Suprapubic skin (tissue), 4 donors: ENCODE measurements at regions not wholly inside any gene's neighbourhood (a gene's known extent, or its start where the extent isn't known, plus 50 kb on each side); places are given as distances from the start of the nearest gene placed in this dataset.

Source experiments
- DNase-seq, 2 donors: peaks; one replicate each; pipeline ENCODE4 v3.0.0-alpha.2; 2019; ENCODE audit warnings: low spot score in 2 of 2
- H3K27ac ChIP-seq: fragments of 200-600 bp; sonication (generic); one replicate; pipeline ENCODE4 v1.5.1; 2019
- H3K27me3 ChIP-seq: fragments of 200-600 bp; sonication (generic); one replicate; pipeline ENCODE4 v1.5.1; 2019
- H3K36me3 ChIP-seq: fragments of 200-600 bp; sonication (generic); one replicate; pipeline ENCODE4 v1.5.1; 2019
- H3K4me1 ChIP-seq: fragments of 200-600 bp; sonication (generic); one replicate; pipeline ENCODE4 v1.5.1; 2019
- H3K4me3 ChIP-seq: fragments of 200-600 bp; sonication (generic); one replicate; pipeline ENCODE4 v1.5.1; 2019; ENCODE audit warnings: mild to moderate bottlenecking
- H3K9me3 ChIP-seq: fragments of 200-600 bp; sonication (generic); one replicate; pipeline ENCODE4 v1.5.1; 2019
- EP300 ChIP-seq: sonication (generic); formaldehyde crosslinking; IDR thresholded peaks from one replicate; pipeline ENCODE4 v1.6.1; 2017; ENCODE audit warnings: antibody characterized with exemption
- POLR2A ChIP-seq, 2 donors: fragments of 450-650 bp; IDR thresholded peaks; one replicate each; pipeline ENCODE4 v1.6.1; 2017; ENCODE audit warnings: antibody characterized with exemption in 2 of 2, mild to moderate bottlenecking in 2 of 2, moderate library complexity in 2 of 2
- POLR2AphosphoS5 ChIP-seq, 3 donors: sonication (generic); formaldehyde crosslinking; IDR thresholded peaks; one replicate each; pipeline ENCODE4 v1.6.1; 2017; ENCODE audit warnings: antibody characterized with exemption in 3 of 3
- WGBS: methylation state at CpG from one replicate; pipeline ENCODE4 v1.1.5; 2018; 5-methylcytosine and 5-hydroxymethylcytosine counted together
- TF ChIP-seq, protein P1 (sequence below), 2 donors: fragments of 200-600 bp in 1 of 2; fragments of 450-650 bp in 1 of 2; sonication (generic) in 1 of 2; IDR thresholded peaks; one replicate each; pipeline ENCODE4 v1.5.1; 2016 to 2019; ENCODE audit warnings: antibody characterized with exemption in 2 of 2, mild to moderate bottlenecking in 1 of 2, moderate library complexity in 1 of 2

DNA sequence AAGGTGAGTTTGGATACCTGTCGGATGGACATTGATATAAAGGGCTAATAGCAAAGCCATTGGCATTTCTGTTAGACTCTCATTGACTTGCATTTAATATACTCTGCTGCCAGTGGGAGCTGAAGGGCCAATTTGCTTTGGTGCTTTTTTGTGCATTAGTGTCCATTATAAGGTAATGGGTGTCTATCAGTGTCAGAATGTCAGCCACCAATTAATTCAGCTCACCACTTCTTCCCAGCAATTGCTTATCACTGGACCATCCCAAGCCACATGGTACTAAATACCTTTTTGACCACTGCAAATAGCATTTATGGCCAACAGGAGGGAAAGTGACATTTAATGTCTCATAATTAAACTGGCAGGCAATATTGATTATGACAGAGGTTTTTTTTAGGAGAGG is 317.8 kb downstream of the TEX29 start:
- Histone ChIP-seq H3K4me1 (no peaks in the 10 kb centered on the region), H3K9me3 (no peaks in the 10 kb centered on the region), H3K4me3 (no peak overlapping the region), H3K36me3 (no peaks in the 10 kb centered on the region), H3K27me3 (peaks cover 17% of the 10 kb centered on the region), H3K27ac (no peak overlapping the region)
- DNase-seq, result no peak
- TF ChIP-seq EP300 (no peak), POLR2AphosphoS5 (IDR thresholded peaks at IDR 0.05) (no peak), POLR2A (IDR thresholded peaks at IDR 0.05) (no peak)
- TF ChIP-seq, protein P1, sequence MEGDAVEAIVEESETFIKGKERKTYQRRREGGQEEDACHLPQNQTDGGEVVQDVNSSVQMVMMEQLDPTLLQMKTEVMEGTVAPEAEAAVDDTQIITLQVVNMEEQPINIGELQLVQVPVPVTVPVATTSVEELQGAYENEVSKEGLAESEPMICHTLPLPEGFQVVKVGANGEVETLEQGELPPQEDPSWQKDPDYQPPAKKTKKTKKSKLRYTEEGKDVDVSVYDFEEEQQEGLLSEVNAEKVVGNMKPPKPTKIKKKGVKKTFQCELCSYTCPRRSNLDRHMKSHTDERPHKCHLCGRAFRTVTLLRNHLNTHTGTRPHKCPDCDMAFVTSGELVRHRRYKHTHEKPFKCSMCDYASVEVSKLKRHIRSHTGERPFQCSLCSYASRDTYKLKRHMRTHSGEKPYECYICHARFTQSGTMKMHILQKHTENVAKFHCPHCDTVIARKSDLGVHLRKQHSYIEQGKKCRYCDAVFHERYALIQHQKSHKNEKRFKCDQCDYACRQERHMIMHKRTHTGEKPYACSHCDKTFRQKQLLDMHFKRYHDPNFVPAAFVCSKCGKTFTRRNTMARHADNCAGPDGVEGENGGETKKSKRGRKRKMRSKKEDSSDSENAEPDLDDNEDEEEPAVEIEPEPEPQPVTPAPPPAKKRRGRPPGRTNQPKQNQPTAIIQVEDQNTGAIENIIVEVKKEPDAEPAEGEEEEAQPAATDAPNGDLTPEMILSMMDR (IDR thresholded peaks at IDR 0.05), result no peak
- 90% methylated on average over 1 of the region's 1 CpG for WGBS

DNA sequence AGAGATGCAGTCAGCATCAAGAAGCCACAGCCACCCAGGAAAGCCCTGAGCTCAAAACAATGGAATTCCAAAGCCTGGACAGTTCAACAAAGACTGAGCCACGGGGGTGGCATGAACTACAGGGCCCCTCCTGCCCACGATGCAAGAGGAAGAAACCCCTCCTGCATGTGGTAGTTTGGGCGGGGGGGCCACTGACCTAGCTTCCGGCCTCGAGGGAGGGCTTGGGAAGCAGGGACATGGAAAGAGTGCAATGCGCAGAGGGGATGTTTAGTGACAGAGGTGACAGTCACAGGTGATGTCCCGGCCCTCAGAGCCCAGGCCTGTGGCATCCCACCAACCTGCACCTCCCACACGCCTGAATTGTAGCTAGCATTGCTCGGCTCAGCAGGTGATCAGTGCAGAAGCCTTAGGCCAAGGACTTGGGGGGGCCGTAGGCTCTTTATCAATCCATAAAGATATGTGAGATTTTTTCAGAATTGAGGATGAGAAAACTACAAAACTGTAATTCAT is 318.8 kb downstream of the TEX29 start:
- H3K27me3 ChIP-seq, result peaks cover 17% of the 10 kb centered on the region
- no peak for DNase-seq
- no peaks in the 10 kb centered on the region for H3K36me3 ChIP-seq
- H3K4me3 ChIP-seq, result no peak overlapping the region
- WGBS, result 76% methylated on average over 10 of the region's 10 CpGs
- no peak overlapping the region for H3K27ac ChIP-seq
- TF ChIP-seq EP300 (no peak), POLR2AphosphoS5 (IDR thresholded peaks at IDR 0.05) (no peak), POLR2A (IDR thresholded peaks at IDR 0.05) (no peak)
- TF ChIP-seq, protein P1 (IDR thresholded peaks at IDR 0.05), result no peak
- no peaks in the 10 kb centered on the region for H3K4me1 ChIP-seq
- H3K9me3 ChIP-seq, result no peaks in the 10 kb centered on the region

DNA sequence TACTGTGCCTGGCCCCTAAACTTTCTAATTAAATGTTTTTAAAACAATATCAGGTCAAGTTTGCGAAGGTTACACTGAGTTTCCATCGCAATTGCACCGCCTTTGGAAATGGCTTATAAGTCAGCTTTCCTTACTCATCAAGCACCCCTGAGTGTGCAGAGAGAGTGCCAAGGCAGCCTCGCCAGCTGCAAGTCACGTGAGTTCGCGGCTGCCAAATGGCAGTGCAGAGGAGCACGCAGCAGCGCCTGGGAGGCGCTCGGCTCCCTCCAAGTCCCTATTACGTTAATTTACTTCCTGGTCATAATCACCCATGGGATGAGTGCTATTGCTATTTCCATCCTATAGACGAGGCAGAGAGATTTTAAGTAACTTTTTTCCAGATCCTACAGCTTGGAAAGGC is 319.6 kb downstream of the TEX29 start:
- no peaks in the 10 kb centered on the region for H3K9me3 ChIP-seq
- H3K4me3 ChIP-seq, result no peak overlapping the region
- H3K36me3 ChIP-seq, result no peaks in the 10 kb centered on the region
- 72% methylated on average over 13 of the region's 13 CpGs for whole genome bisulfite sequencing
- H3K27ac ChIP-seq, result no peak overlapping the region
- peaks cover 17% of the 10 kb centered on the region for H3K27me3 ChIP-seq
- no peak for TF ChIP-seq POLR2A (IDR thresholded peaks at IDR 0.05)
- TF ChIP-seq POLR2AphosphoS5 (IDR thresholded peaks at IDR 0.05), result no peak
- TF ChIP-seq, protein P1 (IDR thresholded peaks at IDR 0.05), result no peak
- TF ChIP-seq EP300, result no peak
- no peak for DNase-seq
- no peaks in the 10 kb centered on the region for H3K4me1 ChIP-seq

DNA sequence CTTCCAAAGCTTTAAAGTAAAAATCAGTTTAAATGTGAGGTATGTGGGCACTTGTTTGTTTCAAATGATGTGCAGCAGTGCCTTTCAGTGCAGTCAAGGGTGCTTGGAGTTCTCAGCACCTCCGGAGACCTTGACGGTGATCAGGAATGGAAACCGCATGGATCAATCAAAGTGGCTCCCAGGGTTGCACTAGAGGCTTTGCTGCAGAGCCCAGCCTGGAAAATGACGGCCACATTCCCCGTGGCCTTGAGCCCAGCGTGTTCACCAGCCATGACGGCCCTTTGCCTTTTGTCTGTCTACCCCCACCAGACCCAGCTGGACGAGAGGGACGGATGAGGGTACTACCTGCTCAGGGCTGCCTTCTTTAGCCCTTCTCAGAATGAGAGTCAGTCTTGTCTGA is 320.0 kb downstream of the TEX29 start:
- TF ChIP-seq, protein P1 (IDR thresholded peaks at IDR 0.05), result no peak
- no peaks in the 10 kb centered on the region for H3K36me3 ChIP-seq
- H3K4me1 ChIP-seq, result no peaks in the 10 kb centered on the region
- H3K27me3 ChIP-seq, result peaks cover 17% of the 10 kb centered on the region
- WGBS, result 74% methylated on average over 9 of the region's 9 CpGs
- H3K9me3 ChIP-seq, result no peaks in the 10 kb centered on the region
- no peak for DNase-seq
- H3K4me3 ChIP-seq, result no peak overlapping the region
- H3K27ac ChIP-seq, result no peak overlapping the region

DNA sequence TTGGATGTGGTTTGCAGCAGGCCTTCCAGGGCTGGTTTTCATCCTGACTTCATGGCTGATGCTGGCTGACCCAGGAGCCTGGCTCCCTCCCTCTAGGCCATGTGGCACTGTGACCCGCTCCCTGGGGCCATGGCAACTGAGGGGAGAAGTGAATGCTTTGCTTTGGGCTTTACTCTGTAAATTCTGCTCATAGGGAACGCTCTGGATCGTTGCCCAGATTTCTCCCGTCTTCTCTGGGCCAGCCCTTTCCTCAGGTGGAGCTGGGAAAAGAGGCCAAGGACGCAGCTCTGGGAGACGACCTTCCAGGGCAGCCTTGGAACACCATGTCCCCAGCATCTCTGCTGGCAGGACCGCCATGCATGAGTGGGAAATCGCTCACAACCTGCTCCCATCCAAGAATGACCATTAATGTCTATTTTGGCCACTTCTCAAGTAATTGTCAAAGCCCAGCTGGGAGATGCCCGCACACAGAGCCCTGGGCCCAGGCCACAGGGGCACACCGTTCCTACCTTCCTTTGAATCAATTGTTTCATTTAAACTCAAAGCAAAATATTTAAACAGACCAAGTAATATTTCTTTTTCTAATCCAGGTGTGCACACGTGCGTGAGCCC is 321.8 kb downstream of the TEX29 start:
- H3K9me3 ChIP-seq, result no peaks in the 10 kb centered on the region
- no peaks in the 10 kb centered on the region for H3K4me1 ChIP-seq
- H3K27ac ChIP-seq, result no peak overlapping the region
- H3K36me3 ChIP-seq, result no peaks in the 10 kb centered on the region
- H3K4me3 ChIP-seq, result no peak overlapping the region
- peaks cover 11% of the 10 kb centered on the region for H3K27me3 ChIP-seq
- WGBS, result 72% methylated on average over 12 of the region's 12 CpGs
- no peak for TF ChIP-seq POLR2AphosphoS5 (IDR thresholded peaks at IDR 0.05)
- TF ChIP-seq, protein P1 (IDR thresholded peaks at IDR 0.05), result no peak
- no peak for TF ChIP-seq EP300
- TF ChIP-seq POLR2A (IDR thresholded peaks at IDR 0.05), result no peak
- DNase-seq, result no peak
